WTC11 (cell line): ENCODE measurements at regions not wholly inside any gene's neighbourhood (a gene's known extent, or its start where the extent isn't known, plus 50 kb on each side); places are given as distances from the start of the nearest gene placed in this dataset.

Experiments
- ATF1 ChIP-seq: sonication (generic); formaldehyde crosslinking; IDR thresholded peaks from 2 replicates; pipeline ENCODE4 v1.8.1; 2023; ENCODE audit warnings: mild to moderate bottlenecking, moderate library complexity, missing genetic modification reagents
- CBFB ChIP-seq: sonication (generic); formaldehyde crosslinking; IDR thresholded peaks from 2 replicates; pipeline ENCODE4 v1.8.1; 2022; ENCODE audit warnings: mild to moderate bottlenecking, low read depth, missing genetic modification reagents
- CREB1 ChIP-seq: sonication (generic); formaldehyde crosslinking; IDR thresholded peaks from 2 replicates; pipeline ENCODE4 v1.8.0; 2023; ENCODE audit warnings: mild to moderate bottlenecking, missing genetic modification reagents
- CTCF ChIP-seq: fragments of 200-600 bp; IDR thresholded peaks from 2 replicates; pipeline ENCODE4 v1.8.0; 2022; ENCODE audit warnings: antibody characterized with exemption
- NFE2L1 ChIP-seq: sonication (generic); formaldehyde crosslinking; IDR thresholded peaks from 2 replicates; pipeline ENCODE4 v1.8.1; 2023; ENCODE audit warnings: missing genetic modification reagents
- PRRX2 ChIP-seq: fragments of 250-450 bp; sonication (Bioruptor Pico); IDR thresholded peaks from 2 replicates; pipeline ENCODE4 v1.8.0; 2021; ENCODE audit warnings: mild to moderate bottlenecking
- SP1 ChIP-seq: sonication (generic); formaldehyde crosslinking; conservative IDR thresholded peaks from 2 replicates; pipeline ENCODE4 v1.8.1; 2022; ENCODE audit warnings: missing genetic modification reagents
- TF ChIP-seq, protein P1 (sequence below): sonication (generic); formaldehyde crosslinking; IDR thresholded peaks from 2 replicates; pipeline ENCODE4 v1.8.0; 2022; ENCODE audit warnings: mild to moderate bottlenecking, missing genetic modification reagents

GRCh38 chr14:40760704-40761103 lies 846.0 kb upstream of the LRFN5 start:
- TF ChIP-seq ATF1 (CRISPR knock-in tag) (no peak), CTCF (no peak), CREB1 (CRISPR knock-in tag) (no peak), CBFB (CRISPR knock-in tag) (no peak), SP1 (CRISPR knock-in tag) (no peak), PRRX2 (CRISPR knock-in tag) (no peak), NFE2L1 (CRISPR knock-in tag) (no peak)
- TF ChIP-seq, protein P1, sequence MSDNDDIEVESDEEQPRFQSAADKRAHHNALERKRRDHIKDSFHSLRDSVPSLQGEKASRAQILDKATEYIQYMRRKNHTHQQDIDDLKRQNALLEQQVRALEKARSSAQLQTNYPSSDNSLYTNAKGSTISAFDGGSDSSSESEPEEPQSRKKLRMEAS (CRISPR knock-in tag) = no peak
